HG02870 (cell line): ENCODE measurements at regions not wholly inside any gene's neighbourhood (a gene's known extent, or its start where the extent isn't known, plus 50 kb on each side); places are given as distances from the start of the nearest gene placed in this dataset.
"Not testable (repeated sequence)": the region's sequence is repeated elsewhere in the genome, so short reads cannot be mapped to it uniquely, and the experiment has no call there.

Source experiments
- ATAC-seq: cut with Tn5 transposase; IDR thresholded peaks from one replicate; pipeline ENCODE4 v1.9.1; 2021; ENCODE audit warnings: mild to moderate bottlenecking, moderate library complexity; ENCODE audit not compliant: unreplicated experiment

DNA sequence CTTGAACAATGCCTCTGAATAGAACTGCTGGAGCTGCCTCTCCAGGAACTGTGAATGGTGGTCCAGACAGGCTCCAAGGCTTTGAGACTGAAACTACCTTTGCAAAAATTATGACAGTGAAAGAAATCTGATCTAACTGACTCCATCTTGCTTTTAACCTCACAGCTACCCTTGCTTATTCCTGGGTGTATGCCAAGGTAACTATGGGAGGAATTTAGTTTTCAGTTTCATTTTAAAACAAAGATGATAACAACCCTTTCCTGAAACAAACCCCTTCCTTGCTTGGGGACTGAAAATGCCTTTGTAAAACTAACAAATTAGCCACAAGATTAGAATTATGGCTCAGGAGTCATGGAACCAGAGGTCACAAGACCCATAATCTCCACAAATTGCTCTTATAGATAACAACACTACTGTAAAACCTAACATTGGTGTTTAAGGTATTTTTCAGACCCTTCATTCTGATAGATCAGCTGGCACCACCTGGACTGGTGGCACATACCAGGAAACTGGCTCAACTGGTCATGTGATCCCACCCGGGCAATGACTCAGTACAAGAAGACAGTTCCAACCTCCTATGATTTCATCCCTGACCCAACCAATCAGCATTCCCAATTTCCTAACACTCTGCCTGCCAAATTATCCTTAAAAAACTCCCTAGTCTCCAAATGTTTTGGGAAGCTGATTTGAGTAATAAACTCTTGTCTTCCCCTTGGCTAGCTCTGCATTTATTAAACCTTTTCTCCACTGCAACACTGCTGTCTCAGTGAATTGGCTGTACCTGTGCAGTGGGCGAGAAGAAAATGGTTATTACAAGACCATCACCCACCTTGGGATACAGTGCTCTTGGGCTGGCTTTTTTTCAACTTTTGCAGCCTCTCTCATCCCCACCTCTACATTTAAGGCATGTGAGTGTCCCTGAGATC is 608.1 kb downstream of the TYW1 start:
- no peak for ATAC-seq

DNA sequence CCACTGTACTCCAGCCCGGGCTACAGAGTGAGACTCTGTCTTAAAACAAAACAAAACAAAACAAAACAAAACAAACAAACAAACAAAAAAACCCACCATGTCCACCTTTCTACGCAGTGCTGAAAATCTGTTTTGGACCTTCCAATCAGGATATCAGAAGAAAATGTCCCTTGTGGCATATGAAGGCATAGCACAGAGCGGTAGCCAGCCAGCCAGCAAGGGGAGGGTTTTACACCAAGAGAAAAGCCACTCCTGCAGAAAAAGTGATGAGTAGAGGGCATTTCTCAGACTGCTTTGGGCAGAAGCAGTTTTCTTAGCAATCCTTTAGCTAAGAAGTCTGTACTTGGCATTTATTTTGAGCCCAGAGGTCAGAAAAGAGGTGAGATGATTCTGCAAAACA is 612.2 kb downstream of the TYW1 start:
- no peak for ATAC-seq

DNA sequence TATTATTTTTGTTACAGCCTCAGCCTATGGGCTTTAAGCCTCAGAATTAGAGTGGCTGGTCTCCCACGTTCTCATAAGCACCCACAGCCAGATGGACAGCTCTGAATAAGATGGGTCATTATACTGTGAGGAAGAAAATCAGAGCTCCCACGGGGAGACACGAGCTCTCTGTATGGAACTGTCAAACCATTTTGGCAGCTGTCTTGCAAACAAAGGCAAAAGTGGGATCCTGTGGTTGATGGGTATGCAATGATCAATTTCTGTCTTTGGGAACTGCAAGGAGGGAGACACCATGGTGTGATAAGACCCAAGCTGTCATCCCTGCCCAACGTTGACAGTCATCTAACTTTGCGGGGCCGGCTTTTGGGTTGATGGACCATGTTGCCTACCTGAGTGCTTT is 614.3 kb downstream of the TYW1 start:
- no peak for ATAC-seq

DNA sequence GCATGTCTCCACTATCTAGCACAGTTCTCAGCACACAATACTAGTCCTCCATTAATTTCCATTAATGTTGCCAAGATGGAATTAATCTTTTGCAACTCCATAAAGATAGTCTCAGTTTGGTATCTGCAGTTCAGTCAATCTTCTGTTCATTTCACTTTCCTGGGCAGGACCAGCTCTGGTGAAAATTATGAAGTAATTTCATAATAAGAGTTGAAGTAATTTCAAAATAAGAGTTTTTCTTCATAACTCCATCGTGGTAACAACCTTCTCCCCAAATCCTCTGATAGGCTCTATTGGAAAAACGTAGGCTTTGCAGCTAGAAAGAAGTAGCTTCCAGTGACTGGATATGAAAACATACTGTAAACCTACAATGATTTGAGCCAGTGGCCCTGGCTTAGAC is 618.2 kb downstream of the TYW1 start:
- ATAC-seq, result no peak

DNA sequence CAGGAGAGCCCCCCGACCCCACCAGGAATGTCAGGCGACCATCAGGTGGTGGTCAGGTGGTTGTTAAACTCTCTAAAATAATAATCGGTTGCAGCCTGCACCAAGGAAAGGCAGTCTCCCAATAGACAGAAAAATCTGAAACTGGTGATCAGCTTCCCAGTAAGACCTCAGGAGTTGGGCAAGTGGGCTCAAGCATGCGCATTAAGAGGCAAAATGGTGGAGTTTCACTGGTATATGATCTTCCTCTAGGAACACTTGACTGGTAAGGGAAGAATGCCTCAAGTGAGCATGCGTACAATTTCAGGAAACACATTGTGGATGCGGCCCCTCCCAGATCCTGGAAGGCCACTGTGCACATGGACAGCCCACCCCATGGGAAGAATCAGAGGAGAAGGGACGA is 619.9 kb downstream of the TYW1 start:
- ATAC-seq, result no peak

DNA sequence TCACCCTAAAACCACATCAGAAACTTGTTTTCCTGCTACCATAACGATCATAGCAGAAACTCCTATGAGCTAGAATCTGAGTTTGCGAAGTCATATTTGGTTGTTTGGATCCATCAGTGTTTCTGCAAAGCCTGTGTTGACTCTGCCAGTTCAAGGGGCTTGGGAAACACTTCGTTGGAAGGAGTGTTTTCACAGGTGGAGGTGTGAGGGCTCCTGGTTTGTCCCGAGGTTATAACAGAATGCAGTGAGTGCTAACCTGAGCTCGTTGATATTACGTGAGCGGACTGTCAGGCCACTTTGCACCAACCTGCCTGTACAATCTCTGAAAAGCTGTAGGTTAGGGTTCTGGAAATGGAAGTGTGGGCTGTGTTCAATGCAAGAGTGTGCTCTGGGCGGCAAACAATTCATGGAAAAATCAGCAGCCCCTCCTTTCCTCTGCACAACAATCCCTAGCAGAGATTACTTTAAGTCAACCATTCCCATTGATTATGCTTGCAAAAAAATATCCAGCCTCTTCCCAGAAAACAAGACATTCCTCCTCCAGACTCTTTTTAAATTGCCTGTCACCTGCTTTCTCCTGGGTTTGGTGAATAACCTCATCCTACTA is 622.0 kb downstream of the TYW1 start:
- ATAC-seq, result no peak

DNA sequence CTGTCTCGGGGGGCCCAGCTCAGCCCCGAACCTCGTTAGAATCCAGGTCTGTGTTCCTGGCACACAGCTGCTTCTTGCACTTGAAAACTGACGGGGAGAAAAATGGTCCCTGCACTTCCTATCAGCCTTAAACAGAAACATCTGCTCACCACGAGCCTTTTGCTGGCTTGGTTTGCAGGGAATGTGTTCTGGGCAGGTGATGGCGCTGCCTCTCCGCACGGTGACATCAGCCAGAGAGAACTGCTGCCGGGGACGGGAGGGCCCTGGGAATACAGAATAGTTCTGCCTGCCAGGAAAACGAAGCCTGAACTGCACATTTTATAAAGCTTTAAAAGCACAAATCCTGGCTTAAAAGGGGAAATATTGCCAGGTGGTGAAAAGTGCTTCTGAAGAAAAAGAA is 622.5 kb downstream of the TYW1 start:
- ATAC-seq, result no peak

DNA sequence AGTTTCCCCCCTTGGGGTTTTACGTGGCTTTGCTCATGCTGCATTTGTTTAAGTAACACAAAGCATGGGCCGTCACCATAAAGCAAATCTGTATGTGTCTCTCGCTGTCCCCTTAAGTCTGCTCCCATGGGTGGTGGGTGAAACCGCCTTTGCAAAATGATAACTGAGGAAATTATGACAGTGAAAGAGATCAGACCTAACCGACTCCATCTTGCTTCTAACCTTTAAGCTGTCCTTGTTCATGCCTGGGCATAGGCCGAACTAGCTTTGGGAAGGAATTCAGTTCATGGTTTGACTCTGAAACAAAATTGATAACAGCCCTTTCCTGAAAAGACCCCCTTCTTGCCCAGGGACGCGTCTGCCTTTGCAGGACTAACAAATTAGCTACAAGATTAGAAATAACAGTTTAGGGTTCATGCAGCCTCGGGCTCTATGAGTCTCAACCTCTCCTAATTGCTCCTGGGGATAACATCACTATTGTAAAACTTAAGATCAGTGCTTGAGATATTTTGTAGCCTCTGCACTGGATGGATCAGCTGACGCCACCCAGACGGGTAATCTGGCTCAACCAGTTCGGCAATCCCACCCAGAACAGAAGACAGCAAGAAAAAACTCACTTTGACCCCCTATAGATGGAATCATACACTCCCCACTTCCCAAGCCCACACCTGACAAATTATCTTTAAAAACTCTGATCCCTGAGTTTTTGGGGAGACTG is 623.7 kb downstream of the TYW1 start:
- ATAC-seq, result no peak

DNA sequence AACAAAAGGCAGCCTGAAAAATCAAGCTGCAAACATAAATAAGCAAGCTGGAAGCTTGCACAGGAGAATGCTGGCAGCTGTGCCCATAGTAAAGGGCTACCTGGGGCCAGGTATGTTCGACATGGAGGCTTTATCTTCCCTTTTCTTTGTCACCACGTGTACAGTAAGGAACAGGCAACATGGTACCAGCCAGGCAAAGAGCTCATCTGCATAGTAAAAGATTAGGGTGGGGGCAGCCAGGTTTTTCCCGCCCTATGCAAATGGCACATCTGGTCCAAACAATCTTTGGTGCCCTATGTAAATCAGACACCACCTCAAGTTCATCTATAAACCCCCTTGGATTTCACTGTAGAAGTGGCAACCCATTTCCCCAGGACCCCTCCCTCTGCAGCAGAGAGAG is 625.1 kb downstream of the TYW1 start:
- no peak for ATAC-seq

DNA sequence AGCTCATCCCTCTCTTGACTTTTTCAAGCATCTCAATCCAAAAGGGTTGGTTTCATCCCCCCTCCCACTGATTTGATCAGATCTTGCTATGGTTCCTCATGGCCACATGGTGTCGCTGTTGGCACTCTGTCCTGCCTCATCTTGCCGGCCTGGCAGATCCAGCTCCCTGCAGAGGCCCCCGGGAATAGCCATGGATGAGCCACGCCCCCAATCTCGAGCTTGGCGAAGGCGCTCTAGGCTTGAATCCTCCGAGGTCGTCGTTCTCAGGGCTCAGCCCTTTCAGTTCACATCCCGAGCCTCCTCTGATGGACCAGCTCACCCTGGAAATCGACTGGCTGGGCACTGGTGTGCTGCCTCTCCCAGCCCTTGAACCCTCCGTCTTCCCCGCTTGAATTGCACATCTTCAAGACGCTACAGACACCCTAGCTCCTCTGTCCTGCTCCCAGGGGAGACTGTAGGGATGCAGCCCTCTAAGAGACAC is 628.7 kb downstream of the TYW1 start:
- no peak for ATAC-seq

DNA sequence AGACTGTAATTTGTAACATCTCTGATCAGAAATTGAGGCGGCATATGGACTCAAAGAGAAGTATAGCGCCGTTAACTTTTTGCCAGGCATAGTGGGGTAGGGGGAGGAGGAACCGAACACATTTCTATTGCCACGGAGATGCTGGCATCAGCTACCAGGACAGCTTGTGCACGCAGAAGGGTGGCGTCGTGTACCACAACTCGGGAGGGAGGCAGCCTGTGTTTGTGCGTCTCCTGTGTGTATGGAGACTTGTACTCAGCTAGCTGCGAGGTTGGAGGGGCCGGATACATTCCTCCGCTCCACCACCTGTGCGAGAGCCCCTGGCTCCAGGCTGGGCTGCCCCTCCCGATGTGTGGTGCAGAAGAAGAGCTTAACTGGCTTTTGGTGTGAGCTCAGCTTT is 634.8 kb downstream of the TYW1 start:
- ATAC-seq, result no peak

DNA sequence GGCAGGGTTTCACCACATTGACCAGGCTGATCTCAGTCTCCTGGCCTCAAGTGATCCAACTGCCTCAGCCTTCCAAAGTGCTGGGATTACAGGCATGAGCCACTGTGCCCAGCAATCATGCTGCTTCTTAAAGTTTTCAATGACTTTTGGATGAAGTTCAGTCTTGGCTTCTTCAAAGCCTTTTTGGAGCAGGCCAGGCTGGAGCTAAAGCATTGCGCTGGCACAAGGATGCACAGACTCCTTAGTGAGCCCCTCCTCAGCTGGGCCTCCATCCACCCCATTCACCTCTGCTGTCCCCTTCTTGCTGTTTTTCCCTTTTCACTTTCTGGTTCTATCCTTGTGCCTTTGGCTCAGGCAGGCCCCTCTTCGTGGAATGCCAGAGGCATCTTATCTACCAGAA is 638.6 kb downstream of the TYW1 start:
- ATAC-seq, result no peak

DNA sequence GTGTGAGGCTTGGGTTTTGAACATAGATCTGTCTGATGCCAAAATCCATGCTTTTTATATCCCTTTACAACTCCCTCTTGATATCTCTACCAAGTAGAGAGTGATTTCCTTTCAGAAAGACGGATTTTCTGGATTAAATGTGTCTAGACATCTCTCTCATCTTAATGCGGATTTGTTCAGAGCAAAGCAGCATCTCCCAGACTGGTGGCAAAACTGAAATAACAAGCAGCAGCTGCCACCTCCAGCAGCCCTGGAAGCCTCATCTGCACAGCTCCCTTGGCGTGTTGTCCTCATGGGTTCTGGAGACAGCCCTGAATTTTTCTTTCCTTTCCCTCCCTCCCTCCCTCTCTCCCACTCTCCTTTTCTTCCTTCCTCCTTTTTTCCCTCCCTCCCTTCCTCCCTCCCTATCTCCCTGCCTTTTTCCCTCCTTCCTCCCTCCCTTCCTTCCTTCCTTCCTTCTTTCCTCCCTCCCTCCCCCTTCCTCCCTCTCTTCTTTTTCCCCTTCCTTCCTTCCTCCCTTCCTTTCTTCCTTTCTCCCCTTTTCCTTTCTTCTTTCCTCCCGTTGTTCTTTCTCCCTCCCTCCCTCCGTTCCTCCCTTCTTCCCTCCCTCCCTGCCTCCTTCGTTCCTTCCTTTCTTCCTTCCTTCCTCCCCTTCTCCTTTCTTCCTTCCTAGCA is 639.9 kb downstream of the TYW1 start:
- ATAC-seq, result no peak

DNA sequence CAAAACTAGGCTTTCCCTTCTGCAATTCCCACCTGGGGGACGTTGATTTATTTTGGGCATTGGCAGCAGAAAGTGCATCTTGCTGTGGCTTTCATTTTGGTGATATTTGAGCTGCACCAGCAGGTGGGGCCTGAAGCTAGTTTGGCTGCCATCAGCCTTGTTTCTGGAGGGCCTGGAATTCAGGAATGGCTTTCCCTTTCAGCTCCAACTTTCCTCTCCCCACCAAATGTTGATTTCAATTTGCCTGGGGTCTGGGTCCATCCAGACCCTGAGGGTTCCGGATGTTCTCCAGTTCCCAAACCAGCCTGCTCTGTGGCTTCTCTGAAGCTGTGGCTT is 640.4 kb downstream of the TYW1 start:
- no peak for ATAC-seq

DNA sequence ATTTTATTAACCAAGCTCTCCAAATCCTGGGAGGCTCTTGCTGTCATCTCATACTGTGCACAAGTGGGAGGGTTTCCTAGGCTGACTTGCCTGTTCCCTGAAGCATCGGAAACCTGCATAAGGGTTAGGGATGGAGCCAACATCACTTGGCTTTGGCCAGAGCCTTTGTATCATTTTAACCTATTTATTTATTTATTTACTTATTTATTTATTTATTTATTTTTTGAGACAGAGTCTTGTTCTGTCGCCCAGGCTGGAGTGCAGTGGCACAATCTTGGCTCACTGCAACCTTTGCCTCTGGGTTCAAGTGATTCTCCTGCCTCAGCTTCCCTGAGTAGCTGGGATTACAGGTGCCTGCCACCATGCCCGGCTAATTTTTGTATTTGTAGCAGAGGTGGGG is 645.9 kb downstream of the TYW1 start:
- ATAC-seq, result not testable (repeated sequence)

DNA sequence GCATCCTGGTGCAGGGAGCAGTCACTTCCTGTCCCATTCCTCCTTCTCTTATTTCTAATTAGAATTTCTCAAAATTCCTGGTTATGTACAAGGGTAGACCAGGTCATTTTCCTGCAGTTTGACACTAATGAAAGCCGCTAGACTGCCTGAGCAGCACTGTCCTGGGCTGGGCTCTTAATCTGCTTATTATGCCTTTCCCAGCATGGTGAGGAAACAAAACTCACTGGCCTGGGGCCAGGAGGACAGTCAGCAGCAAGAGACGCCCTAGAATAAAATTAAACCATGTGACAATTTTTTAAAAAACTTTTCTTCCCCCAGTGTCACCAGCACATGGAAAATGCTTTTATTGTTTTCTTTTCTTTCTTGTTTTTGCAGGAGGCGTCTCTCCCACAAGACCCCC is 647.5 kb downstream of the TYW1 start:
- no peak for ATAC-seq

DNA sequence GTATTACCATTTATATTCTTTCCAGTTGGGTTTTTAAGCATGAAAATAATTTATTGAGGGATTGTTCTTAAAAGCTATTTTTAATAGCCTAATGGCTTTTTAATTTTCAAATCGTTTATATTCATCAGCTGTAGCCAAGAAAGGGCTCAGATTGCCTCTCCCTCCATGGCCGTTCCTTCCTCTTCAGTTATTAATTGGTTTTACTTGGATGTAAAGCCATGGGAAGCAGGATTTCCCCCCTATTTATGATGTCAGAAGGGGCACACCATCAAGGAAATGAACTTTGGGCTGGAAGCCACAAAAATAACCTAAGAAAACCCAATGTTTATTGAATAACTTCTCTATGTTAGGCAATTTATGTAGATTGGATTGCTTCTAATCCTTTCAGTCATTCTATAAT is 656.3 kb downstream of the TYW1 start:
- ATAC-seq, result no peak

DNA sequence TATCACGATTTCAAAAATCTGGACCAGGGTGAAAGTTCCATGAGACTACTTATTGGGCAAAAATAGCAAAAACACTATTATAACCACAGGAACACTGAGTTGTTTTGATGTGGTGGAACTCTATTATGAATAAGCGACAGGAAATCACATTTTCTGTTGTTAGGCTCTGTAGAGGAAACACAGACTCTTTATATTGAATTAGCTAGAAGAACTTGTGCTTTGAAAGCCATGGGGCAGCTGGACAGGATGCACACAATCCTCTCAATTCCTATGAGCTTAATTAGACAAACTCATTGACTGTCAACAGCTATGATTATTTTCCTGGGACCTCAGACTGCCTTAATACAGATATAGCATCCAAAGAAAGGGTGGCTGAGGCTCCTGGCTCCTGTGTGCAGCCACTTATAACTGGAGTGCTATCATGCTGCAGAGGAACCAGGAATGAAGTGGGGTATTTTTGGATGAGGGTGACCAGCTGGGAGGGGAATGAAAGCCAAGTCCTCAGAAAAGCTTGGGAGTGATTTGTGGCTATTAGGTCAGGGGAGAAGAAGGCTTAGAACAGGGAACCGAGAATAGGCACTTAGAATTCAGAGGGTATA is 657.3 kb downstream of the TYW1 start:
- ATAC-seq, result no peak

DNA sequence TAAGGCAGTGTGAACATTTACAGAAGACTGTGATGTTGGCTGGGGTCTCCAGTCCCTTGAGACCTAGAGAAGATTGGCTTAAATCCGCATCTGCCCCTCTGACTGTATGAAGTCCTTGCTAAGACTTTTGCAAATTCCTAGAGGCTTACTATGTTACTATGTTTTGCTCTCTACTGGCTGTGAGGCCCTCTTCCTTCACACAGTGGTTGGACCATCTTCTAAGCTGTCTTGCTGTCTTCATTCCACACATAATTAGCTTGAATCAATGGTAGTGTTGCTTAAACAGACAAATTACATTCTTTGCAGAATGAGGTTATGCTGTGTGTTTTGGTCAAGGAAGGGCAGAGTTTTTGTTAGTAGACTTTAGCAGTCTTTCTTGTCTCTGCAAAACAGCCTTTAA is 658.0 kb downstream of the TYW1 start:
- ATAC-seq, result no peak

DNA sequence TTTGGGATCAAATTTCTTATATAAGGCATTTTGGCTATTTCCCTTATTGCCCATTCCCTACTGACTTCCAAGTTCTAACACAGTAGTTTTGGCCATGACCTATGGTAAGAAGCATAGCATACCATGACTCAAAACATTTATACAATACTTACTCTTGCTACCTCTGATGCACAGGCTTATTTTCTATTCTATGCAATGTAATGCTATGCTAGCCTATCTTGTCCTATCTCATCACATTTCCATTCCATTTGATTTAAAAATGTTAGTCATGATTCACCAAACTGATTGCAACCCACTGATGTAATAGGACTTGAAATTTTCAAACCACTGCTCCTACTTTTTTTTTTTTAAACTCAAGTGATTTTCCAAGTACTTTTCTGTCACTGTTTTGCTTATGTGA is 658.5 kb downstream of the TYW1 start:
- no peak for ATAC-seq

DNA sequence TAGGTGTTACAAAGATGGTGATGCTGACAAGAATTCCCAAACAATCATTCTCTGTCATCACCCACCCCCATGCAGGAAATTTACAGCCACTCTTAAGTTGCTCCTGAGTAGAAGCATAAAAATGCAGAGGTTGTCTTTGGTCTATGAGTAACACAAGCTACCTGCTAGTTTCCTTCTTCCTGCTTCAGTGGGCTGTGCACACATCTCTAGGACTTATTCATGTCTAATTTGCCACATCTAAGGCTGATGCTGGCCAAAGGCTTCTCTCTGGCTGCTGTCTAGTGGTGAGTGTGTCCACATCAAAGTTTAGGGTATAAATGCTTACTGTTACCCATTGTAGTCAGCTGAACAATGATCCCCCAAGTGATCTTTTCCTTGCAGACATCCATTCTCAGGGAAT is 662.5 kb downstream of the TYW1 start:
- ATAC-seq, result no peak
